ENCODE measurements at regions not wholly inside any gene's neighbourhood (a gene's known extent, or its start where the extent isn't known, plus 50 kb on each side); places are given as distances from the start of the nearest gene placed in this dataset.

DNA sequence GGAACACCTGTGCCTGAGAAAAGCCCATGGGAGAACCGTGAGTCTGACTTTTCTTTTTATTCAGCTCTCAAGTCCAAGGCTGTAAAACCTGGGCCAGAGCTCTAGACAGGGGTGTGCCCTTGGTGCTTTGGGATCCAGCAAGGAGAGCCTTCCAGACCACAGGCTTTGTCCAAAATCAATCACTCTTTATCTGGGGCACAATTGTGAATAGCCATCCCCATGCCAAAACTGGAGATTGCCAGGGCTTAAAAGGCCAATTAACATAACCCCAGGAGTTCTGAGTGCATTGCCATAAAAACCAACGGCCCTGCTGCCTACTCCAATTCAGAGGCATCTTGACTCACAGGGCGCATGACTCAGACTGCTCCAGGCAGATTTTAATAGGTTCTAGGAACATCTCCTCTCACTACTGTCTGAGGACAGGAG lies 391.8 kb downstream of the ARHGEF28 start (continued):
- 0 out of 2 replicates have a peak, but pooled peaks have one; percentile 42 for TF ChIP-seq ZNF398 (tag by site-specific recombination; IDR thresholded peaks at IDR 0.05)
- TF ChIP-seq ZBTB1 (tag by site-specific recombination; IDR thresholded peaks at IDR 0.05) = no peak
- no peak for TF ChIP-seq ZNF571 (tag by site-specific recombination; IDR thresholded peaks at IDR 0.05)
- no peak for TF ChIP-seq ZNF274 (IDR thresholded peaks at IDR 0.05; ENCODE audit: low read length)
- TF ChIP-seq ZNF274 (tag by site-specific recombination; IDR thresholded peaks at IDR 0.05; ENCODE audit: borderline replicate concordance) = no peak
- peak; percentile 74 for TF ChIP-seq ZBTB8A (tag by site-specific recombination; IDR thresholded peaks at IDR 0.05)
- TF ChIP-seq ZNF654 (tag by site-specific recombination; IDR thresholded peaks at IDR 0.05; ENCODE audit: low read depth) = no peak
- TF ChIP-seq ZSCAN30 (tag by site-specific recombination; IDR thresholded peaks at IDR 0.05) = peak; percentile 42; the same call in 1 of the 2 replicates
- peak; percentile 71 for TF ChIP-seq ZNF561 (tag by site-specific recombination; IDR thresholded peaks at IDR 0.05; ENCODE audit: borderline replicate concordance)
- peak; percentile 44 for TF ChIP-seq KLF17 (tag by site-specific recombination; IDR thresholded peaks at IDR 0.05)
- TF ChIP-seq YY1 (tag by site-specific recombination; IDR thresholded peaks at IDR 0.05) = no peak
- TF ChIP-seq ZNF221 (tag by site-specific recombination; IDR thresholded peaks at IDR 0.05; ENCODE audit: borderline replicate concordance) = no peak
- no peak for TF ChIP-seq ZNF266 (tag by site-specific recombination; IDR thresholded peaks at IDR 0.05; ENCODE audit: low read depth)
- TF ChIP-seq ZFHX2 (tag by site-specific recombination; conservative IDR thresholded peaks at IDR 0.05) = no peak
- TF ChIP-seq ZBTB6 (tag by site-specific recombination; IDR thresholded peaks at IDR 0.05) = no peak; the same call in 1 of the 2 replicates
- no peak for TF ChIP-seq ZNF623 (tag by site-specific recombination; IDR thresholded peaks at IDR 0.05)
- TF ChIP-seq, protein P1, sequence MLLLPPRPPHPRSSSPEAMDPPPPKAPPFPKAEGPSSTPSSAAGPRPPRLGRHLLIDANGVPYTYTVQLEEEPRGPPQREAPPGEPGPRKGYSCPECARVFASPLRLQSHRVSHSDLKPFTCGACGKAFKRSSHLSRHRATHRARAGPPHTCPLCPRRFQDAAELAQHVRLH (tag by site-specific recombination; IDR thresholded peaks at IDR 0.05) = no peak
- TF ChIP-seq ZNF223 (tag by site-specific recombination; IDR thresholded peaks at IDR 0.05) = no peak
- TF ChIP-seq ZNF138 (tag by site-specific recombination; IDR thresholded peaks at IDR 0.05; ENCODE audit: borderline replicate concordance) = no peak
- TF ChIP-seq, protein P2, sequence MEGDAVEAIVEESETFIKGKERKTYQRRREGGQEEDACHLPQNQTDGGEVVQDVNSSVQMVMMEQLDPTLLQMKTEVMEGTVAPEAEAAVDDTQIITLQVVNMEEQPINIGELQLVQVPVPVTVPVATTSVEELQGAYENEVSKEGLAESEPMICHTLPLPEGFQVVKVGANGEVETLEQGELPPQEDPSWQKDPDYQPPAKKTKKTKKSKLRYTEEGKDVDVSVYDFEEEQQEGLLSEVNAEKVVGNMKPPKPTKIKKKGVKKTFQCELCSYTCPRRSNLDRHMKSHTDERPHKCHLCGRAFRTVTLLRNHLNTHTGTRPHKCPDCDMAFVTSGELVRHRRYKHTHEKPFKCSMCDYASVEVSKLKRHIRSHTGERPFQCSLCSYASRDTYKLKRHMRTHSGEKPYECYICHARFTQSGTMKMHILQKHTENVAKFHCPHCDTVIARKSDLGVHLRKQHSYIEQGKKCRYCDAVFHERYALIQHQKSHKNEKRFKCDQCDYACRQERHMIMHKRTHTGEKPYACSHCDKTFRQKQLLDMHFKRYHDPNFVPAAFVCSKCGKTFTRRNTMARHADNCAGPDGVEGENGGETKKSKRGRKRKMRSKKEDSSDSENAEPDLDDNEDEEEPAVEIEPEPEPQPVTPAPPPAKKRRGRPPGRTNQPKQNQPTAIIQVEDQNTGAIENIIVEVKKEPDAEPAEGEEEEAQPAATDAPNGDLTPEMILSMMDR (tag by site-specific recombination; IDR thresholded peaks at IDR 0.05) = no peak
- TF ChIP-seq SCRT2 (tag by site-specific recombination; IDR thresholded peaks at IDR 0.05) = no peak
- no peak for TF ChIP-seq ZBTB48 (tag by site-specific recombination; IDR thresholded peaks at IDR 0.05)
- TF ChIP-seq ZBTB20 (tag by site-specific recombination; IDR thresholded peaks at IDR 0.05) = no peak
- TF ChIP-seq ZIC2 (tag by site-specific recombination; IDR thresholded peaks at IDR 0.05) = peak; percentile 76
- peak; percentile 96 for TF ChIP-seq GLIS1 (tag by site-specific recombination; IDR thresholded peaks at IDR 0.05)
- TF ChIP-seq ZNF514 (tag by site-specific recombination; IDR thresholded peaks at IDR 0.05) = no peak
- TF ChIP-seq, protein P3, sequence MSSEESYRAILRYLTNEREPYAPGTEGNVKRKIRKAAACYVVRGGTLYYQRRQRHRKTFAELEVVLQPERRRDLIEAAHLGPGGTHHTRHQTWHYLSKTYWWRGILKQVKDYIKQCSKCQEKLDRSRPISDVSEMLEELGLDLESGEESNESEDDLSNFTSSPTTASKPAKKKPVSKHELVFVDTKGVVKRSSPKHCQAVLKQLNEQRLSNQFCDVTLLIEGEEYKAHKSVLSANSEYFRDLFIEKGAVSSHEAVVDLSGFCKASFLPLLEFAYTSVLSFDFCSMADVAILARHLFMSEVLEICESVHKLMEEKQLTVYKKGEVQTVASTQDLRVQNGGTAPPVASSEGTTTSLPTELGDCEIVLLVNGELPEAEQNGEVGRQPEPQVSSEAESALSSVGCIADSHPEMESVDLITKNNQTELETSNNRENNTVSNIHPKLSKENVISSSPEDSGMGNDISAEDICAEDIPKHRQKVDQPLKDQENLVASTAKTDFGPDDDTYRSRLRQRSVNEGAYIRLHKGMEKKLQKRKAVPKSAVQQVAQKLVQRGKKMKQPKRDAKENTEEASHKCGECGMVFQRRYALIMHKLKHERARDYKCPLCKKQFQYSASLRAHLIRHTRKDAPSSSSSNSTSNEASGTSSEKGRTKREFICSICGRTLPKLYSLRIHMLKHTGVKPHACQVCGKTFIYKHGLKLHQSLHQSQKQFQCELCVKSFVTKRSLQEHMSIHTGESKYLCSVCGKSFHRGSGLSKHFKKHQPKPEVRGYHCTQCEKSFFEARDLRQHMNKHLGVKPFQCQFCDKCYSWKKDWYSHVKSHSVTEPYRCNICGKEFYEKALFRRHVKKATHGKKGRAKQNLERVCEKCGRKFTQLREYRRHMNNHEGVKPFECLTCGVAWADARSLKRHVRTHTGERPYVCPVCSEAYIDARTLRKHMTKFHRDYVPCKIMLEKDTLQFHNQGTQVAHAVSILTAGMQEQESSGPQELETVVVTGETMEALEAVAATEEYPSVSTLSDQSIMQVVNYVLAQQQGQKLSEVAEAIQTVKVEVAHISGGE (tag by site-specific recombination; conservative IDR thresholded peaks at IDR 0.05; ENCODE audit: low read depth) = no peak
- peak; percentile 84; the same call in 1 of the 2 replicates for TF ChIP-seq ZNF24 (tag by site-specific recombination; IDR thresholded peaks at IDR 0.05)
- TF ChIP-seq TRIM28 (IDR thresholded peaks at IDR 0.05; ENCODE audit: borderline replicate concordance, low read length) = peak; percentile 39; the same call in 1 of the 2 replicates
- no peak for TF ChIP-seq ZNF341 (tag by site-specific recombination; IDR thresholded peaks at IDR 0.05; ENCODE audit: low read depth)
- no peak for TF ChIP-seq ZNF707 (tag by site-specific recombination; IDR thresholded peaks at IDR 0.05)
- peak; percentile 78 for TF ChIP-seq ZNF366 (tag by site-specific recombination; conservative IDR thresholded peaks at IDR 0.05)
- 0 out of 2 replicates have a peak, but pooled peaks have one; percentile 41 for TF ChIP-seq HOXC10 (CRISPR knock-in tag; IDR thresholded peaks at IDR 0.05)

Data from HEK293 (cell line).